ENCODE measurements at regions not wholly inside any gene's neighbourhood (a gene's known extent, or its start where the extent isn't known, plus 50 kb on each side); places are given as distances from the start of the nearest gene placed in this dataset.

- no peaks in the 10 kb centered on the region for H3K4me1 Mint-ChIP-seq
- ChIA-PET CTCF (no interaction called here), POLR2A (no interaction called here)
- H3K9me3 Mint-ChIP-seq = peaks cover 10% of the 10 kb centered on the region
- no peak for ATAC-seq (ENCODE audit: low read depth)
- H3K4me3 Mint-ChIP-seq = no peak overlapping the region
- no peak for DNase-seq
- no peak overlapping the region for H3K27ac Mint-ChIP-seq
- H3K27me3 Mint-ChIP-seq = no peaks in the 10 kb centered on the region
- no peak for TF ChIP-seq CTCF (IDR thresholded peaks at IDR 0.05)
- intact Hi-C loops (cut with micrococcal nuclease) = no loop called here
- no peaks in the 10 kb centered on the region for H3K36me3 Mint-ChIP-seq (ENCODE audit: low read depth)
These were observed 359.7 kb downstream of the CDH11 start for GRCh38 chr16:64762211-64762610.

- Mint-ChIP-seq H3K36me3 (ENCODE audit: low read depth) (no peaks in the 10 kb centered on the region), H3K9me3 (peaks cover 11% of the 10 kb centered on the region), H3K27me3 (no peaks in the 10 kb centered on the region), H3K27ac (no peak overlapping the region), H3K4me3 (no peak overlapping the region), H3K4me1 (no peaks in the 10 kb centered on the region)
- intact Hi-C loops (cut with micrococcal nuclease) = no loop called here
- ATAC-seq (ENCODE audit: low read depth) = no peak
- no peak for DNase-seq
- TF ChIP-seq CTCF (IDR thresholded peaks at IDR 0.05) = no peak
- POLR2A ChIA-PET = no interaction called here
- CTCF ChIA-PET = no interaction called here
These were observed 367.6 kb downstream of the CDH11 start for GRCh38 chr16:64754279-64754678.

- no peaks in the 10 kb centered on the region for H3K27me3 Mint-ChIP-seq
- no peak overlapping the region for H3K27ac Mint-ChIP-seq
- TF ChIP-seq CTCF (IDR thresholded peaks at IDR 0.05) = no peak
- CTCF ChIA-PET = no interaction called here
- no peaks in the 10 kb centered on the region for H3K36me3 Mint-ChIP-seq (ENCODE audit: low read depth)
- H3K9me3 Mint-ChIP-seq = peaks cover 13% of the 10 kb centered on the region
- POLR2A ChIA-PET = no interaction called here
- H3K4me1 Mint-ChIP-seq = no peaks in the 10 kb centered on the region
- DNase-seq (no peak), ATAC-seq (ENCODE audit: low read depth) (no peak)
- intact Hi-C loops (cut with micrococcal nuclease) = no loop called here
- no peak overlapping the region for H3K4me3 Mint-ChIP-seq
These were observed 370.0 kb downstream of the CDH11 start for GRCh38 chr16:64751906-64752305.

GRCh38 chr16:64749346-64749745 lies 372.5 kb downstream of the CDH11 start:
- DNase-seq (no peak), ATAC-seq (ENCODE audit: low read depth) (no peak)
- Mint-ChIP-seq H3K4me1 (no peaks in the 10 kb centered on the region), H3K36me3 (ENCODE audit: low read depth) (no peaks in the 10 kb centered on the region), H3K4me3 (no peak overlapping the region), H3K27me3 (no peaks in the 10 kb centered on the region), H3K9me3 (peaks cover 14% of the 10 kb centered on the region), H3K27ac (no peak overlapping the region)
- POLR2A ChIA-PET = no interaction called here
- CTCF ChIA-PET = no interaction called here
- intact Hi-C loops (cut with micrococcal nuclease) = no loop called here
- no peak for TF ChIP-seq CTCF (IDR thresholded peaks at IDR 0.05)

GRCh38 chr16:64745258-64745930 lies 376.5 kb downstream of the CDH11 start:
- no peaks in the 10 kb centered on the region for H3K36me3 Mint-ChIP-seq (ENCODE audit: low read depth)
- DNase-seq = no peak
- ChIA-PET CTCF (no interaction called here), POLR2A (no interaction called here)
- H3K4me3 Mint-ChIP-seq = no peak overlapping the region
- no peak for ATAC-seq (ENCODE audit: low read depth)
- H3K9me3 Mint-ChIP-seq = peaks cover 18% of the 10 kb centered on the region
- no peak for TF ChIP-seq CTCF (IDR thresholded peaks at IDR 0.05)
- H3K27me3 Mint-ChIP-seq = no peaks in the 10 kb centered on the region
- no peaks in the 10 kb centered on the region for H3K4me1 Mint-ChIP-seq
- intact Hi-C loops (cut with micrococcal nuclease) = no loop called here
- no peak overlapping the region for H3K27ac Mint-ChIP-seq

Measured in activated B cell treated with CpG ODN at 0.5 μM for 24 hours (primary cell).